A673 (cell line): ENCODE measurements at regions not wholly inside any gene's neighbourhood (a gene's known extent, or its start where the extent isn't known, plus 50 kb on each side); places are given as distances from the start of the nearest gene placed in this dataset.

ENCODE experiments used
- BruUV-seq: library from RNA; stranded (reverse); fragments of 400-500 nt; replicated peaks from 2 replicates; lab custom pipeline; 2021; lab: Mats Ljungman, UMichigan
- CTCF ChIA-PET: fragments of 300-600 bp; sonication (Branson Sonifier 250); formaldehyde crosslinking; loops from one replicate; lab custom pipeline; 2022; ENCODE audit warnings: antibody characterized with exemption; lab: Charles Lee
- POLR2A ChIA-PET: fragments of 300-600 bp; sonication (Branson Sonifier 250); formaldehyde crosslinking; loops from one replicate; lab custom pipeline; 2022; ENCODE audit warnings: antibody characterized with exemption; ENCODE audit not compliant: low non-redundant PET; lab: Charles Lee
- DNase-seq: peaks from one replicate; pipeline ENCODE4 v3.0.0-alpha.2; 2015; ENCODE audit warnings: low spot score
- H3K27ac ChIP-seq: fragments of 200-600 bp; sonication (generic); 2 replicates; pipeline ENCODE4 v1.5.1; 2016; ENCODE audit warnings: mixed run types, low read depth, mild to moderate bottlenecking, mixed read lengths, antibody characterized with exemption, low read length; ENCODE audit not compliant: poor library complexity, severe bottlenecking
- H3K27me3 ChIP-seq: fragments of 200-600 bp; sonication (generic); replicated peaks from 2 replicates; pipeline ENCODE4 v1.6.1; 2017; ENCODE audit warnings: mixed run types, low read depth, mild to moderate bottlenecking, mixed read lengths, antibody characterized with exemption, low read length; ENCODE audit not compliant: insufficient read depth, poor library complexity
- H3K36me3 ChIP-seq: fragments of 200-600 bp; sonication (generic); 2 replicates; pipeline ENCODE4 v1.6.1; 2016; ENCODE audit warnings: mixed run types, mild to moderate bottlenecking, mixed read lengths, antibody characterized with exemption, low read length; ENCODE audit not compliant: insufficient read depth, poor library complexity, severe bottlenecking
- H3K4me1 ChIP-seq: fragments of 200-600 bp; sonication (generic); 2 replicates; pipeline ENCODE4 v1.6.1; 2017; ENCODE audit warnings: mixed run types, mild to moderate bottlenecking, mixed read lengths, antibody characterized with exemption, low read length; ENCODE audit not compliant: insufficient read depth, poor library complexity, severe bottlenecking
- H3K4me3 ChIP-seq: fragments of 200-600 bp; sonication (generic); 2 replicates; pipeline ENCODE4 v1.5.1; 2016; ENCODE audit warnings: low read depth, mixed run types, mild to moderate bottlenecking, mixed read lengths, low read length; ENCODE audit not compliant: poor library complexity, severe bottlenecking
- H3K9me3 ChIP-seq: fragments of 200-600 bp; sonication (generic); 2 replicates; pipeline ENCODE4 v1.6.1; 2016; ENCODE audit warnings: mixed run types, low read depth, mild to moderate bottlenecking, mixed read lengths, antibody characterized with exemption, low read length; ENCODE audit not compliant: poor library complexity, severe bottlenecking
- CTCF ChIP-seq: fragments of 300-800, 200-600 bp; sonication (generic); conservative IDR thresholded peaks from 2 replicates; pipeline ENCODE4 v1.5.1; 2017; ENCODE audit warnings: low read depth, mild to moderate bottlenecking, antibody characterized with exemption, low read length, moderate library complexity, mixed read lengths
- EZH2 ChIP-seq: fragments of 200-600 bp; sonication (generic); IDR thresholded peaks from 2 replicates; pipeline ENCODE4 v1.6.1; 2017; ENCODE audit warnings: borderline replicate concordance, low read depth, mild to moderate bottlenecking, mixed read lengths, antibody characterized with exemption, low read length; ENCODE audit not compliant: poor library complexity, severe bottlenecking
- intact Hi-C: fragments of 100-400 bp; cut with micrococcal nuclease; formaldehyde crosslinking; loops from one replicate; pipeline ENCODE4 v1.10.0; 2022; ENCODE audit not compliant: unreplicated experiment

GRCh38 chrX:9378980-9379696, 85.7 kb upstream of the TBL1X start:
- Histone ChIP-seq H3K4me1 (no peaks in the 10 kb centered on the region), H3K27me3 (no peaks in the 10 kb centered on the region), H3K36me3 (no peaks in the 10 kb centered on the region), H3K4me3 (no peak overlapping the region), H3K27ac (no peak overlapping the region), H3K9me3 (no peaks in the 10 kb centered on the region)
- no TSS peak for BruUV-seq
- DNase-seq, result no peak
- intact Hi-C loops, result no loop called here
- POLR2A ChIA-PET, result no interaction called here
- TF ChIP-seq CTCF, result no peak
- TF ChIP-seq EZH2, result no peak
- CTCF ChIA-PET, result no interaction called here

DNA sequence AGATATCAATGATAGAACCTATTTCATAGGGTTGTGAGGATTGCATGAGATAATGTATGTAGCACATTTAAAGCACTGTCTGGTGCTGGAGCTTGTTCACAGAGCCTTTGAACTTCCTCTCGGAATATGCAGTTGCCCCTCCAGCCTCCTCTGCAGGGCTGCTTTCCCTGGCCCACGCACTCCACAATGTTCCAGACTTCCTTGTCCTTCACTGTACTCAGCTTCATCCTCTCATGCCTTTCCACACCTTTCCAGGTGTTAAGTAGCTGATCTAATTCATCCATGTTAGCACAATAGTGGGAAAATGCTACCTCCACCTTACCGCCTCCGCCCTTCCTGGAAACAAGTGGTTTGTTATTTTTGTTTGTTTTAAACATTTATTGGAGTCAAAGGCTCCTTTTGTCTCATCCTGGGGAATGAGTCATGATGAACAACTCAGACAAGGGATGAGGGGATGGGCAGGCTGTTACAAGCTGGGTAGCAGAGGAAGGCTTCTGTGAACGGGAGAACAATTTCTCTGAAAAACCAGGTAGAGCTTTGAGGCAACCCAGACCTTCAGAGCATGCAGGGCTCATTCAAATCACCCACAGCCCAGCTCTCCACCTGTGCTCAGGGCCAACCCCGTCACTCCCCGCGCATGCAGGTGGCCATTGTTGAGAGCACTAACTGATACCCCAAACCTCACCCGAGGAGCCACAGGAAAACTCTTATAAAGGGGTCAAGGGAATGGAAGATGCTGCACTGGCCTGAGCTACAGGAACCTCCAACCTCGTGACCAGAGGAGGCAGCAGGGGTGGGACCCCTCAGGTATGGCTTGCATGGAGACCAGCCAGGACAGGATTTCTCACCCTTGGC, 84.9 kb upstream of the TBL1X start:
- TF ChIP-seq EZH2 (no peak), CTCF (no peak)
- H3K27ac ChIP-seq, result no peak overlapping the region
- intact Hi-C loops, result no loop called here
- no peaks in the 10 kb centered on the region for H3K4me1 ChIP-seq
- H3K9me3 ChIP-seq, result no peaks in the 10 kb centered on the region
- H3K27me3 ChIP-seq, result no peaks in the 10 kb centered on the region
- H3K4me3 ChIP-seq, result no peak overlapping the region
- ChIA-PET CTCF (no interaction called here), POLR2A (no interaction called here)
- no peak for DNase-seq
- no peaks in the 10 kb centered on the region for H3K36me3 ChIP-seq
- BruUV-seq, result no TSS peak

GRCh38 chrX:9383655-9384054, 81.2 kb upstream of the TBL1X start:
- Histone ChIP-seq H3K27me3 (no peaks in the 10 kb centered on the region), H3K9me3 (no peaks in the 10 kb centered on the region), H3K27ac (no peak overlapping the region), H3K36me3 (no peaks in the 10 kb centered on the region), H3K4me1 (peaks cover 6% of the 10 kb centered on the region), H3K4me3 (no peak overlapping the region)
- ChIA-PET POLR2A (no interaction called here), CTCF (no interaction called here)
- BruUV-seq, result no TSS peak
- TF ChIP-seq EZH2, result no peak
- TF ChIP-seq CTCF, result no peak
- no peak for DNase-seq
- intact Hi-C loops, result no loop called here
